ENCODE measurements at regions not wholly inside any gene's neighbourhood (a gene's known extent, or its start where the extent isn't known, plus 50 kb on each side); places are given as distances from the start of the nearest gene placed in this dataset.

- no peak overlapping the region for H3K4me3 Mint-ChIP-seq
- DNase-seq: peak in 2 of 3 donors; percentile 23 to 45
- peaks cover 0 to 2% of the 10 kb centered on the region in 2 donors for H3K36me3 Mint-ChIP-seq
- Histone ChIP-seq H3K27ac (ENCODE audit: low read depth in 1 of 2, low read length in 2 of 2) (no peak overlapping the region), H3K79me2 (ENCODE audit: insufficient read depth, low read length) (no peaks in the 10 kb centered on the region), H3K9me3 (replicated peaks in 1 of 2; ENCODE audit: control insufficient read depth in 1 of 2, insufficient read depth in 1 of 2, low read length in 2 of 2) (no peaks in the 10 kb centered on the region), H4K20me1 (ENCODE audit: insufficient read depth, low read length) (no peaks in the 10 kb centered on the region), H3K36me3 (replicated peaks in 1 of 2; ENCODE audit: control insufficient read depth in 1 of 2, insufficient read depth in 2 of 2, low read length in 2 of 2) (no peaks in the 10 kb centered on the region), H3K4me3 (replicated peaks in 1 of 3; ENCODE audit: low read depth in 2 of 3, low read length in 3 of 3) (no peak overlapping the region), H3K27me3 (ENCODE audit: control insufficient read depth in 2 of 2, insufficient read depth in 2 of 2, low read length in 2 of 2) (no peaks in the 10 kb centered on the region), H3K4me2 (replicated peaks; ENCODE audit: extremely low read depth, low read length, poor library complexity, severe bottlenecking) (no peak overlapping the region), H2AFZ (ENCODE audit: insufficient read depth, low read depth, low read length, poor library complexity, severe bottlenecking) (no peak overlapping the region), H3K4me1 (ENCODE audit: control insufficient read depth in 1 of 2, insufficient read depth in 2 of 2, low read length in 2 of 2) (peaks cover 30% of the 10 kb centered on the region in 2 donors), H3K9ac (ENCODE audit: insufficient read depth, low read length, poor library complexity, severe bottlenecking) (no peak overlapping the region)
- TF ChIP-seq CTCF (IDR thresholded peaks at IDR 0.05): no peak
- intact Hi-C loops (cut with micrococcal nuclease): no loop called here
- H3K4me1 Mint-ChIP-seq: peaks cover 30% of the 10 kb centered on the region
- H3K27me3 Mint-ChIP-seq (ENCODE audit: low read depth in 3 of 3): peaks cover 0 to 2% (median 1%) of the 10 kb centered on the region in 3 donors
- peak overlapping the region in 6 of 7 donors; percentile 55 to 85 (median 80) for H3K27ac Mint-ChIP-seq
- peaks cover 0 to 2% (median 0%) of the 10 kb centered on the region in 7 donors for H3K9me3 Mint-ChIP-seq
Measured at GRCh38 chr1:228828151-228828550, 92.9 kb downstream of the RHOU start.

DNA sequence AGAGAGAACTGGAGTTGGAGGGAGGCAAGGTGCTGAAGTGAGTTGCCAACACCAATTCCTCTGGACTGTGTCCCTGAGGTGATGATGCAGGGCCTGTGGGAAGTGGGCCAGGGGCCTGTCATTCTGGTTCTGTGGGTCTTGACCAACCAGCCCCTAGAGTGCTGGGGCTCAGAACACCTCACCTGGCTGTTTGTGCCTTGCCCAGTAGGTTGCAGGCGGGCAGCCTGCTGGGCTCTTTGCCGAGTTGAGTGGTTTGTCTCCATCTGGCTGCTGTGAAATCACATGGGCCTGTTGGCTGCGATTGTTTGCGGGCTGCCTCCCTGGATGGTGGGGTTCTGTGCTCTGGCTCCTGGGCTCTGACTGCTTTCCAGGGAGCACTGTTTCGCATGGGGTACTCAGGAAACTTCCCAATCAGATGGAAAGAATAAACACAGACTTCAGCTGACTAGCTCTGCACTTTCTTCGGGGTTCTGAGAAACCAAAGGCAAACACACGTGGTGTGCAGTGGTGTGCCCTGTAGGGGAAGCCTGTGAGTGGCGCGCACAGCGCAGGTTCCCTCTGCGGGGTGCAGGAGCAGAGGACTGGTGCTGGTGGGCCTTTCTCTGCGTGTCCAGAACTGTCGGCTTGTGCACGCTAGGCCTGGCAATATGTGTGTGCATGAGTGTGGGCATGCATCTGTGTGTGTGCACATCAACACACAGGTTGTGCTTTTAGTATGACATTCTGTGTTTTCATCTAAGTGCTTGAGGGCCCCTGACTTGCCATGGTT is 95.1 kb downstream of the RHOU start:
- TF ChIP-seq CTCF (IDR thresholded peaks at IDR 0.05): no peak
- Mint-ChIP-seq H3K27me3 (ENCODE audit: low read depth in 3 of 3) (peaks cover 0 to 2% (median under 1%) of the 10 kb centered on the region in 3 donors), H3K36me3 (peaks cover 0 to 2% of the 10 kb centered on the region in 2 donors), H3K4me3 (no peak overlapping the region), H3K27ac (no peak overlapping the region), H3K9me3 (peaks cover 0 to 2% (median 0%) of the 10 kb centered on the region in 7 donors), H3K4me1 (peaks cover 30% of the 10 kb centered on the region)
- no peaks in the 10 kb centered on the region for H4K20me1 ChIP-seq (ENCODE audit: insufficient read depth, low read length)
- no peaks in the 10 kb centered on the region for H3K79me2 ChIP-seq (ENCODE audit: insufficient read depth, low read length)
- 96% methylated on average over 14 of the region's 14 CpGs for WGBS (ENCODE audit: insufficient coverage)
- H3K36me3 ChIP-seq (replicated peaks in 1 of 2; ENCODE audit: control insufficient read depth in 1 of 2, insufficient read depth in 2 of 2, low read length in 2 of 2): no peaks in the 10 kb centered on the region
- no peak for DNase-seq
- H3K27me3 ChIP-seq (ENCODE audit: control insufficient read depth in 2 of 2, insufficient read depth in 2 of 2, low read length in 2 of 2): no peaks in the 10 kb centered on the region
- no peak overlapping the region for H3K4me3 ChIP-seq (replicated peaks in 1 of 3; ENCODE audit: low read depth in 2 of 3, low read length in 3 of 3)
- no peak overlapping the region for H3K4me2 ChIP-seq (replicated peaks; ENCODE audit: extremely low read depth, low read length, poor library complexity, severe bottlenecking)
- H3K9me3 ChIP-seq (replicated peaks in 1 of 2; ENCODE audit: control insufficient read depth in 1 of 2, insufficient read depth in 1 of 2, low read length in 2 of 2): no peaks in the 10 kb centered on the region
- no peak overlapping the region for H3K9ac ChIP-seq (ENCODE audit: insufficient read depth, low read length, poor library complexity, severe bottlenecking)
- H2AFZ ChIP-seq (ENCODE audit: insufficient read depth, low read depth, low read length, poor library complexity, severe bottlenecking): no peak overlapping the region
- H3K27ac ChIP-seq (ENCODE audit: low read depth in 1 of 2, low read length in 2 of 2): no peak overlapping the region
- intact Hi-C loops (cut with micrococcal nuclease): no loop called here
- H3K4me1 ChIP-seq (ENCODE audit: control insufficient read depth in 1 of 2, insufficient read depth in 2 of 2, low read length in 2 of 2): peaks cover 30% of the 10 kb centered on the region in 2 donors

Data from CD14-positive monocyte (primary cell).